Lower leg skin (tissue), 3 donors: ENCODE measurements at regions not wholly inside any gene's neighbourhood (a gene's known extent, or its start where the extent isn't known, plus 50 kb on each side); places are given as distances from the start of the nearest gene placed in this dataset.

Source experiments
- POLR2A ChIP-seq, 2 donors: fragments of 450-650 bp; IDR thresholded peaks; one replicate each; pipeline ENCODE4 v1.6.1; 2016 to 2017; ENCODE audit warnings: antibody characterized with exemption in 2 of 2, mild to moderate bottlenecking in 1 of 2, moderate library complexity in 1 of 2
- TF ChIP-seq, protein P1 (sequence below), 3 donors: fragments of 450-650 bp; IDR thresholded peaks; one replicate each; pipeline ENCODE4 v1.5.1; 2016; ENCODE audit warnings: antibody characterized with exemption in 3 of 3, mild to moderate bottlenecking in 3 of 3, moderate library complexity in 2 of 3

DNA sequence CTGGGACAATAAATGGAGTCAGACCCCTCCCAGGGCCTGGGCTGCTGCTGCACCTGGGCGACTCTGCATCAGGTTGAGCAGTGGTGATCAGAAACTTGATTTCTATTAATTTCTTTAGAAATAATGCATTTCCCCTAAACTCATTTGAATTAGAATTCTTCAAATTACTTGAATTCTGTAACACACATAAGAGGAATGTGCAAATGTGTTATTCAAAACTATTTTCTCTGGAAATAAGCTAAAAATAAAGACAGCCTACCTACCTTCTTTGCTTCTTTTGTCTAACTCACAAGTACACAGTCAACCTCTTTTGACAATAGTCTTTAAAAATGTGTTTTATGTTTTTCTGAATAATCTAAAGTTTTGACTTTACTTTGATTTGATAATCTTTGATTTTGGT, 433.0 kb downstream of the KLF12 start:
- TF ChIP-seq, protein P1, sequence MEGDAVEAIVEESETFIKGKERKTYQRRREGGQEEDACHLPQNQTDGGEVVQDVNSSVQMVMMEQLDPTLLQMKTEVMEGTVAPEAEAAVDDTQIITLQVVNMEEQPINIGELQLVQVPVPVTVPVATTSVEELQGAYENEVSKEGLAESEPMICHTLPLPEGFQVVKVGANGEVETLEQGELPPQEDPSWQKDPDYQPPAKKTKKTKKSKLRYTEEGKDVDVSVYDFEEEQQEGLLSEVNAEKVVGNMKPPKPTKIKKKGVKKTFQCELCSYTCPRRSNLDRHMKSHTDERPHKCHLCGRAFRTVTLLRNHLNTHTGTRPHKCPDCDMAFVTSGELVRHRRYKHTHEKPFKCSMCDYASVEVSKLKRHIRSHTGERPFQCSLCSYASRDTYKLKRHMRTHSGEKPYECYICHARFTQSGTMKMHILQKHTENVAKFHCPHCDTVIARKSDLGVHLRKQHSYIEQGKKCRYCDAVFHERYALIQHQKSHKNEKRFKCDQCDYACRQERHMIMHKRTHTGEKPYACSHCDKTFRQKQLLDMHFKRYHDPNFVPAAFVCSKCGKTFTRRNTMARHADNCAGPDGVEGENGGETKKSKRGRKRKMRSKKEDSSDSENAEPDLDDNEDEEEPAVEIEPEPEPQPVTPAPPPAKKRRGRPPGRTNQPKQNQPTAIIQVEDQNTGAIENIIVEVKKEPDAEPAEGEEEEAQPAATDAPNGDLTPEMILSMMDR (IDR thresholded peaks at IDR 0.05), result no peak
- TF ChIP-seq POLR2A (IDR thresholded peaks at IDR 0.05), result no peak
